Kidney (tissue), 13 donors: ENCODE measurements at regions not wholly inside any gene's neighbourhood (a gene's known extent, or its start where the extent isn't known, plus 50 kb on each side); places are given as distances from the start of the nearest gene placed in this dataset.

Source experiments
- DNase-seq, 5 donors: peaks; one replicate each; pipeline ENCODE4 v3.0.0-alpha.2; 2013 to 2020
- FAIRE-seq: peaks from 2 replicates; lab custom pipeline; 2012; peaks lifted over from hg19 to GRCh38; lab: Jason Lieb, UNC
- H3K27ac ChIP-seq, 2 donors: one replicate each; pipeline ENCODE4 v1.7.0; 2013; ENCODE audit warnings: low read depth in 2 of 2, low read length in 2 of 2, inconsistent platforms in 1 of 2
- H3K27me3 ChIP-seq: one replicate; pipeline ENCODE4 v1.7.1; 2013; ENCODE audit warnings: low read length, inconsistent platforms; ENCODE audit not compliant: control insufficient read depth, insufficient read depth
- H3K36me3 ChIP-seq, 3 donors: one replicate each; pipeline versions ENCODE4 v1.7.0 to v1.7.1; 2013; ENCODE audit warnings: low read length in 3 of 3, control low read depth in 1 of 3, inconsistent platforms in 1 of 3; ENCODE audit not compliant: insufficient read depth in 3 of 3, control insufficient read depth in 2 of 3
- H3K4me1 ChIP-seq, 3 donors: one replicate each; pipeline versions ENCODE4 v1.7.0 to v1.7.1; 2013; ENCODE audit warnings: low read length in 3 of 3, inconsistent platforms in 1 of 3, low read depth in 1 of 3; ENCODE audit not compliant: control insufficient read depth in 2 of 3, insufficient read depth in 2 of 3
- H3K4me3 ChIP-seq, 3 donors: one replicate each; pipeline versions ENCODE4 v1.7.0 to v1.8.1; 2013; ENCODE audit warnings: low read length in 3 of 3, control low read depth in 1 of 3, inconsistent platforms in 1 of 3
- H3K9ac ChIP-seq, 3 donors: one replicate each; pipeline versions ENCODE4 v1.7.0 to v1.7.1; 2013; ENCODE audit warnings: low read length in 3 of 3, control low read depth in 1 of 3, inconsistent platforms in 1 of 3
- H3K9me3 ChIP-seq, 3 donors: one replicate each; pipeline versions ENCODE4 v1.7.0 to v1.7.1; 2013; ENCODE audit warnings: low read length in 3 of 3, control low read depth in 1 of 3, inconsistent platforms in 1 of 3; ENCODE audit not compliant: control insufficient read depth in 2 of 3, insufficient read depth in 1 of 3
- CTCF ChIP-seq: IDR thresholded peaks from 3 replicates; pipeline ENCODE4 v1.5.1; 2012; ENCODE audit warnings: mild to moderate bottlenecking, moderate library complexity, borderline replicate concordance; ENCODE audit not compliant: insufficient read depth; ENCODE audit errors: extremely low read depth
- intact Hi-C: fragments of 100-400 bp; cut with DNase I; formaldehyde crosslinking; loops from one replicate; pipeline ENCODE4 v1.11.1; 2022
- donor health status: control.
- donor health status: control.
- donor health status: control.
- donor health status: control.
- donor health status: control.
- donor health status: DM: yes; HTN: yes; CAD: no.
- donor health status: Normal renal cell carcinoma (clear cell type).

GRCh38 chr15:94644433-94644832, 413.1 kb downstream of the MCTP2 start:
- no peak overlapping the region for H3K27ac ChIP-seq
- H3K4me3 ChIP-seq: no peak overlapping the region
- FAIRE-seq (no peak), DNase-seq (no peak)
- H3K9ac ChIP-seq: no peak overlapping the region
- no peaks in the 10 kb centered on the region for H3K27me3 ChIP-seq
- no peak for TF ChIP-seq CTCF
- no peaks in the 10 kb centered on the region for H3K4me1 ChIP-seq
- no peaks in the 10 kb centered on the region for H3K36me3 ChIP-seq
- intact Hi-C loops: no loop called here
- no peaks in the 10 kb centered on the region for H3K9me3 ChIP-seq

GRCh38 chr15:94653071-94653470, 421.7 kb downstream of the MCTP2 start:
- TF ChIP-seq CTCF: no peak
- no peaks in the 10 kb centered on the region for H3K4me1 ChIP-seq
- FAIRE-seq (no peak), DNase-seq (no peak)
- H3K9ac ChIP-seq: no peak overlapping the region
- no peak overlapping the region for H3K4me3 ChIP-seq
- H3K9me3 ChIP-seq: no peaks in the 10 kb centered on the region
- H3K36me3 ChIP-seq: no peaks in the 10 kb centered on the region
- intact Hi-C loops: no loop called here
- no peak overlapping the region for H3K27ac ChIP-seq
- no peaks in the 10 kb centered on the region for H3K27me3 ChIP-seq

GRCh38 chr15:94655249-94655880, 424.0 kb downstream of the MCTP2 start:
- H3K9ac ChIP-seq: no peak overlapping the region
- no peaks in the 10 kb centered on the region for H3K36me3 ChIP-seq
- no peaks in the 10 kb centered on the region for H3K4me1 ChIP-seq
- H3K27ac ChIP-seq: no peak overlapping the region
- FAIRE-seq (no peak), DNase-seq (no peak)
- no peaks in the 10 kb centered on the region for H3K9me3 ChIP-seq
- H3K27me3 ChIP-seq: no peaks in the 10 kb centered on the region
- TF ChIP-seq CTCF: no peak
- no peak overlapping the region for H3K4me3 ChIP-seq
- intact Hi-C loops: no loop called here
